ENCODE measurements at regions not wholly inside any gene's neighbourhood (a gene's known extent, or its start where the extent isn't known, plus 50 kb on each side); places are given as distances from the start of the nearest gene placed in this dataset.

DNA sequence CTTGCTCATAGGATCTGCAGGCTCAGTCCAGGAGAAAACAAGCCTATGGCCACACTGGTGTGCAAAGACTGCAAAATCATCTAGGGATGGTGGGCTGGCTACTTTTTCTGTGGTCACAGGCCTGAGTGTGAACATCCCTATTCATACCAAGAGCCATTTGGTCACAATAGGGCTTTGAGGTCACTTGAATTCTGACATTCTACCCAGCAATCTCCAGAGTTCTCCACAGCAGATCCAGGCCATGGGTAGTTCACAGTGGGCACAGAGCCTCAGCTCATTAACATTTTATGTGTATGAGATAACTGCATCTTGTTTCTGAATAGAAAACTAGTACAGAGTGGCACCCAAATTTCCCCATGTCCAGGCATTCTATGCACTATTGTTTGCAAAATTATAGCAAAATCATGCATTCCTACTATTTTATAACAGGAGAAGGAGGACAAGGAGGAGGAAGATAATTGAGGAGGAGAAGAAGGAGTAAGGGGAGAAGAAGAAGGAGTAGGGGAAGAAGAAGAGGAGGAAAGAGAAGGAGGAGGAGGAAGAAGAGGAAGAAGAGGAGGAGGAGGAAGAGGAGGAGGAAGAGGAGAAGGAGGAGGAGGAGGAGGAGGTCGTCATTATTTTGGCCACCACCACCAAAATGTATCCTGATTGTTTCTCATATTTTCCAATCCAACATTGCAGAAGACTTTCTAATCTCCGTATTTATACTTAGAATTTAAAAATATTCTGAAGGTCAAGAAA lies 129.0 kb downstream of the SEMA6D start:
- TF ChIP-seq, protein P1, sequence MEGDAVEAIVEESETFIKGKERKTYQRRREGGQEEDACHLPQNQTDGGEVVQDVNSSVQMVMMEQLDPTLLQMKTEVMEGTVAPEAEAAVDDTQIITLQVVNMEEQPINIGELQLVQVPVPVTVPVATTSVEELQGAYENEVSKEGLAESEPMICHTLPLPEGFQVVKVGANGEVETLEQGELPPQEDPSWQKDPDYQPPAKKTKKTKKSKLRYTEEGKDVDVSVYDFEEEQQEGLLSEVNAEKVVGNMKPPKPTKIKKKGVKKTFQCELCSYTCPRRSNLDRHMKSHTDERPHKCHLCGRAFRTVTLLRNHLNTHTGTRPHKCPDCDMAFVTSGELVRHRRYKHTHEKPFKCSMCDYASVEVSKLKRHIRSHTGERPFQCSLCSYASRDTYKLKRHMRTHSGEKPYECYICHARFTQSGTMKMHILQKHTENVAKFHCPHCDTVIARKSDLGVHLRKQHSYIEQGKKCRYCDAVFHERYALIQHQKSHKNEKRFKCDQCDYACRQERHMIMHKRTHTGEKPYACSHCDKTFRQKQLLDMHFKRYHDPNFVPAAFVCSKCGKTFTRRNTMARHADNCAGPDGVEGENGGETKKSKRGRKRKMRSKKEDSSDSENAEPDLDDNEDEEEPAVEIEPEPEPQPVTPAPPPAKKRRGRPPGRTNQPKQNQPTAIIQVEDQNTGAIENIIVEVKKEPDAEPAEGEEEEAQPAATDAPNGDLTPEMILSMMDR (IDR thresholded peaks at IDR 0.05), result no peak
- no peak for TF ChIP-seq POLR2A (IDR thresholded peaks at IDR 0.05)
